Keratinocyte (primary cell): ENCODE measurements at regions not wholly inside any gene's neighbourhood (a gene's known extent, or its start where the extent isn't known, plus 50 kb on each side); places are given as distances from the start of the nearest gene placed in this dataset.

Source experiments
- DNase-seq: peaks from one replicate; pipeline ENCODE4 v3.0.0-alpha.2; 2011; ENCODE audit warnings: low read depth, missing footprints, low spot score
- FAIRE-seq: peaks from 2 replicates; lab custom pipeline; 2011; peaks lifted over from hg19 to GRCh38; lab: Jason Lieb, UNC
- H2AFZ ChIP-seq: 2 replicates; pipeline ENCODE4 v1.6.0; 2012; ENCODE audit warnings: low read length, control low read depth, inconsistent platforms; ENCODE audit not compliant: control insufficient read depth
- H3K27ac ChIP-seq: 2 replicates; pipeline ENCODE4 v1.5.1; 2011; ENCODE audit warnings: low read length; ENCODE audit not compliant: control insufficient read depth, insufficient read depth
- H3K27me3 ChIP-seq: 3 replicates; pipeline ENCODE4 v1.6.0; 2011; ENCODE audit warnings: low read length; ENCODE audit not compliant: control insufficient read depth, insufficient read depth; ENCODE audit errors: extremely low read depth
- H3K36me3 ChIP-seq, 2 experiments: 2 replicates in 1 of 2; 3 replicates in 1 of 2; pipeline ENCODE4 v1.5.1; 2011; ENCODE audit warnings: low read length in 2 of 2, mild to moderate bottlenecking in 1 of 2; ENCODE audit not compliant: control insufficient read depth in 2 of 2, insufficient read depth in 2 of 2; ENCODE audit errors: extremely low read depth in 1 of 2
- H3K4me1 ChIP-seq: 3 replicates; pipeline ENCODE4 v1.5.1; 2011; ENCODE audit warnings: low read length; ENCODE audit not compliant: control insufficient read depth, insufficient read depth; ENCODE audit errors: extremely low read depth
- H3K4me2 ChIP-seq: 3 replicates; pipeline ENCODE4 v1.6.0; 2011; ENCODE audit warnings: low read depth, low read length; ENCODE audit not compliant: control insufficient read depth, insufficient read depth; ENCODE audit errors: extremely low read depth
- H3K4me3 ChIP-seq, 3 experiments: fragments of 200-600 bp in 1 of 3; sonication (generic) in 1 of 3; 2 replicates in 2 of 3; 3 replicates in 1 of 3; pipeline ENCODE4 v1.5.1; 2011 to 2016; ENCODE audit warnings: low read length in 3 of 3, mild to moderate bottlenecking in 3 of 3, control low read depth in 2 of 3, inconsistent platforms in 1 of 3, low read depth in 1 of 3, mixed read lengths in 1 of 3, mixed run types in 1 of 3, moderate library complexity in 1 of 3; ENCODE audit not compliant: control insufficient read depth in 2 of 3, insufficient read depth in 2 of 3; ENCODE audit errors: extremely low read depth in 1 of 3
- H3K79me2 ChIP-seq: 2 replicates; pipeline ENCODE4 v1.6.0; 2012; ENCODE audit warnings: low read length; ENCODE audit not compliant: control insufficient read depth, insufficient read depth
- H3K9ac ChIP-seq: 3 replicates; pipeline ENCODE4 v1.6.0; 2011; ENCODE audit warnings: low read length; ENCODE audit not compliant: control insufficient read depth, insufficient read depth; ENCODE audit errors: extremely low read depth
- H3K9me1 ChIP-seq: 3 replicates; pipeline ENCODE4 v1.6.0; 2011; ENCODE audit warnings: low read length; ENCODE audit not compliant: control insufficient read depth, insufficient read depth; ENCODE audit errors: extremely low read depth
- H3K9me3 ChIP-seq: 2 replicates; pipeline ENCODE4 v1.5.1; 2012; ENCODE audit warnings: low read depth, low read length; ENCODE audit not compliant: control insufficient read depth
- H4K20me1 ChIP-seq: 3 replicates; pipeline ENCODE4 v1.6.0; 2011; ENCODE audit warnings: low read length; ENCODE audit not compliant: control insufficient read depth, insufficient read depth; ENCODE audit errors: extremely low read depth
- EZH2 ChIP-seq: IDR thresholded peaks from one replicate; pipeline ENCODE4 v1.6.1; 2012; ENCODE audit warnings: inconsistent platforms, mild to moderate bottlenecking, low read length, moderate library complexity
- dilution Hi-C: fragments of 300-500 bp; cut with MboI; formaldehyde crosslinking; loops from one replicate; pipeline ENCODE4 v1.7.0; 2020; ENCODE audit warnings: low sequenced_read_pairs; ENCODE audit not compliant: extremely low pct_ligation_motif_present
- TF ChIP-seq, protein P1 (sequence below), 3 experiments: IDR thresholded peaks in 1 of 3; conservative IDR thresholded peaks in 1 of 3; optimal IDR thresholded peaks in 1 of 3; 2 replicates in 2 of 3; 3 replicates in 1 of 3; pipeline versions ENCODE3 to v1.5.1; 2011; ENCODE audit warnings: low read length in 3 of 3, mild to moderate bottlenecking in 3 of 3, moderate library complexity in 2 of 3, control low read depth in 1 of 3, inconsistent platforms in 1 of 3; ENCODE audit not compliant: insufficient read depth in 2 of 3; ENCODE audit errors: extremely low read depth in 1 of 3

GRCh38 chr14:39505812-39506211 lies 73.6 kb upstream of the FBXO33 start:
- Histone ChIP-seq H3K4me3 (no peak overlapping the region), H2AFZ (no peak overlapping the region), H3K4me1 (no peaks in the 10 kb centered on the region), H3K79me2 (no peaks in the 10 kb centered on the region), H3K9ac (no peak overlapping the region), H3K27ac (no peak overlapping the region), H3K4me2 (no peak overlapping the region), H3K27me3 (no peaks in the 10 kb centered on the region), H3K9me1 (no peaks in the 10 kb centered on the region), H3K9me3 (no peaks in the 10 kb centered on the region), H3K36me3 (no peaks in the 10 kb centered on the region), H4K20me1 (no peaks in the 10 kb centered on the region)
- FAIRE-seq (no peak), DNase-seq (no peak)
- dilution Hi-C loops: no loop called here
- TF ChIP-seq EZH2: no peak
- TF ChIP-seq, protein P1, sequence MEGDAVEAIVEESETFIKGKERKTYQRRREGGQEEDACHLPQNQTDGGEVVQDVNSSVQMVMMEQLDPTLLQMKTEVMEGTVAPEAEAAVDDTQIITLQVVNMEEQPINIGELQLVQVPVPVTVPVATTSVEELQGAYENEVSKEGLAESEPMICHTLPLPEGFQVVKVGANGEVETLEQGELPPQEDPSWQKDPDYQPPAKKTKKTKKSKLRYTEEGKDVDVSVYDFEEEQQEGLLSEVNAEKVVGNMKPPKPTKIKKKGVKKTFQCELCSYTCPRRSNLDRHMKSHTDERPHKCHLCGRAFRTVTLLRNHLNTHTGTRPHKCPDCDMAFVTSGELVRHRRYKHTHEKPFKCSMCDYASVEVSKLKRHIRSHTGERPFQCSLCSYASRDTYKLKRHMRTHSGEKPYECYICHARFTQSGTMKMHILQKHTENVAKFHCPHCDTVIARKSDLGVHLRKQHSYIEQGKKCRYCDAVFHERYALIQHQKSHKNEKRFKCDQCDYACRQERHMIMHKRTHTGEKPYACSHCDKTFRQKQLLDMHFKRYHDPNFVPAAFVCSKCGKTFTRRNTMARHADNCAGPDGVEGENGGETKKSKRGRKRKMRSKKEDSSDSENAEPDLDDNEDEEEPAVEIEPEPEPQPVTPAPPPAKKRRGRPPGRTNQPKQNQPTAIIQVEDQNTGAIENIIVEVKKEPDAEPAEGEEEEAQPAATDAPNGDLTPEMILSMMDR (optimal IDR thresholded peaks at IDR 0.05 in 1 of 3, IDR thresholded peaks at IDR 0.05 in 1 of 3, conservative IDR thresholded peaks at IDR 0.05 in 1 of 3; ENCODE audit: extremely low read depth in 1 of 3, insufficient read depth in 2 of 3, low read length in 3 of 3): no peak

GRCh38 chr14:39500253-39500652 lies 68.0 kb upstream of the FBXO33 start:
- TF ChIP-seq, protein P1 (optimal IDR thresholded peaks at IDR 0.05 in 1 of 3, IDR thresholded peaks at IDR 0.05 in 1 of 3, conservative IDR thresholded peaks at IDR 0.05 in 1 of 3; ENCODE audit: extremely low read depth in 1 of 3, insufficient read depth in 2 of 3, low read length in 3 of 3): no peak
- no peak for TF ChIP-seq EZH2
- Histone ChIP-seq H3K9me1 (no peaks in the 10 kb centered on the region), H3K36me3 (no peaks in the 10 kb centered on the region), H3K9ac (no peak overlapping the region), H3K79me2 (no peaks in the 10 kb centered on the region), H3K27me3 (no peaks in the 10 kb centered on the region), H4K20me1 (no peaks in the 10 kb centered on the region), H3K4me2 (no peak overlapping the region), H3K27ac (no peak overlapping the region), H3K4me3 (no peak overlapping the region), H3K4me1 (no peaks in the 10 kb centered on the region), H2AFZ (no peak overlapping the region), H3K9me3 (no peaks in the 10 kb centered on the region)
- dilution Hi-C loops: no loop called here
- FAIRE-seq (no peak), DNase-seq (no peak)
